ENCODE measurements at regions not wholly inside any gene's neighbourhood (a gene's known extent, or its start where the extent isn't known, plus 50 kb on each side); places are given as distances from the start of the nearest gene placed in this dataset.

GRCh38 chr15:36399276-36399675, 180.2 kb upstream of the CDIN1 start:
- TF ChIP-seq, protein P1, sequence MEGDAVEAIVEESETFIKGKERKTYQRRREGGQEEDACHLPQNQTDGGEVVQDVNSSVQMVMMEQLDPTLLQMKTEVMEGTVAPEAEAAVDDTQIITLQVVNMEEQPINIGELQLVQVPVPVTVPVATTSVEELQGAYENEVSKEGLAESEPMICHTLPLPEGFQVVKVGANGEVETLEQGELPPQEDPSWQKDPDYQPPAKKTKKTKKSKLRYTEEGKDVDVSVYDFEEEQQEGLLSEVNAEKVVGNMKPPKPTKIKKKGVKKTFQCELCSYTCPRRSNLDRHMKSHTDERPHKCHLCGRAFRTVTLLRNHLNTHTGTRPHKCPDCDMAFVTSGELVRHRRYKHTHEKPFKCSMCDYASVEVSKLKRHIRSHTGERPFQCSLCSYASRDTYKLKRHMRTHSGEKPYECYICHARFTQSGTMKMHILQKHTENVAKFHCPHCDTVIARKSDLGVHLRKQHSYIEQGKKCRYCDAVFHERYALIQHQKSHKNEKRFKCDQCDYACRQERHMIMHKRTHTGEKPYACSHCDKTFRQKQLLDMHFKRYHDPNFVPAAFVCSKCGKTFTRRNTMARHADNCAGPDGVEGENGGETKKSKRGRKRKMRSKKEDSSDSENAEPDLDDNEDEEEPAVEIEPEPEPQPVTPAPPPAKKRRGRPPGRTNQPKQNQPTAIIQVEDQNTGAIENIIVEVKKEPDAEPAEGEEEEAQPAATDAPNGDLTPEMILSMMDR (IDR thresholded peaks at IDR 0.05), result no peak
- TF ChIP-seq PHF8 (IDR thresholded peaks at IDR 0.05; ENCODE audit: borderline replicate concordance, low read depth) (no peak), POLR2A (IDR thresholded peaks at IDR 0.05; ENCODE audit: low read length) (no peak), EHF (CRISPR knock-in tag; IDR thresholded peaks at IDR 0.05) (no peak), FOSL2 (IDR thresholded peaks at IDR 0.05) (no peak), FOSL2 (CRISPR knock-in tag; IDR thresholded peaks at IDR 0.05) (no peak), POLR2AphosphoS2 (conservative IDR thresholded peaks at IDR 0.05; ENCODE audit: low read length) (no peak), NR3C1 (IDR thresholded peaks at IDR 0.05) (no peak), JUN (IDR thresholded peaks at IDR 0.05) (no peak), MAFK (IDR thresholded peaks at IDR 0.05; ENCODE audit: partially characterized antibody) (no peak), MAZ (IDR thresholded peaks at IDR 0.05; ENCODE audit: borderline replicate concordance, low read depth, low read length) (no peak), NFE2L2 (conservative IDR thresholded peaks at IDR 0.05; ENCODE audit: low read length) (no peak), ZFP36 (IDR thresholded peaks at IDR 0.05; ENCODE audit: borderline replicate concordance, partially characterized antibody) (no peak), EP300 (IDR thresholded peaks at IDR 0.05) (no peak)
- TF ChIP-seq, protein P2, sequence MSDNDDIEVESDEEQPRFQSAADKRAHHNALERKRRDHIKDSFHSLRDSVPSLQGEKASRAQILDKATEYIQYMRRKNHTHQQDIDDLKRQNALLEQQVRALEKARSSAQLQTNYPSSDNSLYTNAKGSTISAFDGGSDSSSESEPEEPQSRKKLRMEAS (IDR thresholded peaks at IDR 0.05), result no peak
